CD14-positive monocyte (primary cell): ENCODE measurements at regions not wholly inside any gene's neighbourhood (a gene's known extent, or its start where the extent isn't known, plus 50 kb on each side); places are given as distances from the start of the nearest gene placed in this dataset.
"Not testable (repeated sequence)": the region's sequence is repeated elsewhere in the genome, so short reads cannot be mapped to it uniquely, and the experiment has no call there.

Experiments
- DNase-seq, 3 donors: peaks; one replicate each; pipeline ENCODE4 v3.0.0-alpha.2; 2011 to 2022
- H2AFZ ChIP-seq: 2 replicates; pipeline ENCODE4 v1.6.0; 2012; ENCODE audit warnings: mild to moderate bottlenecking, low read depth, low read length, inconsistent platforms; ENCODE audit not compliant: insufficient read depth, poor library complexity, severe bottlenecking
- H3K27ac ChIP-seq, 2 donors: 1 replicate in 1 of 2; 2 replicates in 1 of 2; pipeline ENCODE4 v1.5.1; 2012 to 2013; ENCODE audit warnings: low read length in 2 of 2, control low read depth in 1 of 2, inconsistent platforms in 1 of 2, low read depth in 1 of 2, mild to moderate bottlenecking in 1 of 2
- H3K27me3 ChIP-seq, 2 donors: one replicate each; pipeline versions ENCODE4 v1.6.0 to v1.6.1; 2011 to 2013; ENCODE audit warnings: low read length in 2 of 2; ENCODE audit not compliant: control insufficient read depth in 2 of 2, insufficient read depth in 2 of 2
- H3K36me3 ChIP-seq, 2 donors: replicated peaks in 1 of 2; 1 replicate in 1 of 2; 2 replicates in 1 of 2; pipeline versions ENCODE4 v1.5.1 to v1.6.1; 2012 to 2013; ENCODE audit warnings: low read length in 2 of 2, control low read depth in 1 of 2, inconsistent platforms in 1 of 2, mild to moderate bottlenecking in 1 of 2; ENCODE audit not compliant: insufficient read depth in 2 of 2, control insufficient read depth in 1 of 2
- H3K4me1 ChIP-seq, 2 donors: 1 replicate in 1 of 2; 2 replicates in 1 of 2; pipeline versions ENCODE4 v1.5.1 to v1.6.1; 2012 to 2013; ENCODE audit warnings: low read length in 2 of 2, control low read depth in 1 of 2, inconsistent platforms in 1 of 2, mild to moderate bottlenecking in 1 of 2, moderate library complexity in 1 of 2; ENCODE audit not compliant: insufficient read depth in 2 of 2, control insufficient read depth in 1 of 2
- H3K4me2 ChIP-seq: replicated peaks from 2 replicates; pipeline ENCODE3; 2012; ENCODE audit warnings: low read length, moderate library complexity, mild to moderate bottlenecking; ENCODE audit not compliant: poor library complexity, severe bottlenecking; ENCODE audit errors: extremely low read depth
- H3K4me3 ChIP-seq, 3 experiments: fragments of 200-600 bp in 1 of 3; sonication (generic) in 1 of 3; replicated peaks in 1 of 3; 1 replicate in 2 of 3; 2 replicates in 1 of 3; pipeline ENCODE4 v1.5.1; 2011 to 2013; ENCODE audit warnings: low read length in 3 of 3, mild to moderate bottlenecking in 3 of 3, control low read depth in 2 of 3, low read depth in 2 of 3, inconsistent platforms in 1 of 3, moderate library complexity in 1 of 3
- H3K79me2 ChIP-seq: 2 replicates; pipeline ENCODE4 v1.6.0; 2012; ENCODE audit warnings: mild to moderate bottlenecking, control low read depth, inconsistent platforms, low read length, moderate library complexity; ENCODE audit not compliant: insufficient read depth
- H3K9ac ChIP-seq: 2 replicates; pipeline ENCODE4 v1.6.0; 2017; ENCODE audit warnings: low read length, mild to moderate bottlenecking; ENCODE audit not compliant: insufficient read depth, poor library complexity, severe bottlenecking
- H3K9me3 ChIP-seq, 2 donors: replicated peaks in 1 of 2; 1 replicate in 1 of 2; 2 replicates in 1 of 2; pipeline versions ENCODE4 v1.5.1 to v1.6.1; 2012 to 2013; ENCODE audit warnings: low read length in 2 of 2, control low read depth in 1 of 2; ENCODE audit not compliant: control insufficient read depth in 1 of 2, insufficient read depth in 1 of 2
- H4K20me1 ChIP-seq: 2 replicates; pipeline ENCODE4 v1.6.0; 2012; ENCODE audit warnings: mild to moderate bottlenecking, low read length, control low read depth, moderate library complexity; ENCODE audit not compliant: insufficient read depth
- H3K27ac Mint-ChIP-seq, 7 donors: one replicate each; pipeline ENCODE4 v1.8.0; 2020; ENCODE audit warnings: mild to moderate bottlenecking in 7 of 7, mixed read lengths in 7 of 7, moderate library complexity in 6 of 7, inconsistent platforms in 2 of 7
- H3K27me3 Mint-ChIP-seq, 3 donors: one replicate each; pipeline ENCODE4 v1.8.0; 2021 to 2022; ENCODE audit warnings: low read depth in 3 of 3, mild to moderate bottlenecking in 3 of 3, mixed read lengths in 3 of 3, moderate library complexity in 3 of 3, inconsistent platforms in 1 of 3
- H3K36me3 Mint-ChIP-seq, 2 donors: one replicate each; pipeline ENCODE4 v1.8.0; 2020; ENCODE audit warnings: mixed read lengths in 2 of 2, inconsistent platforms in 1 of 2, mild to moderate bottlenecking in 1 of 2
- H3K4me1 Mint-ChIP-seq: one replicate; pipeline ENCODE4 v1.8.0; 2020; ENCODE audit warnings: mild to moderate bottlenecking, mixed read lengths
- H3K4me3 Mint-ChIP-seq, 2 donors: one replicate each; pipeline ENCODE4 v1.8.0; 2020; ENCODE audit warnings: mild to moderate bottlenecking in 2 of 2, mixed read lengths in 2 of 2, moderate library complexity in 1 of 2
- H3K9me3 Mint-ChIP-seq, 7 donors: one replicate each; pipeline ENCODE4 v1.8.0; 2020 to 2022; ENCODE audit warnings: mixed read lengths in 7 of 7, mild to moderate bottlenecking in 6 of 7, moderate library complexity in 6 of 7, inconsistent platforms in 2 of 7
- WGBS: methylation state at CpG from one replicate; pipeline ENCODE4 v1.1.5; 2013; ENCODE audit warnings: missing lambda C conversion rate; ENCODE audit not compliant: insufficient coverage; 5-methylcytosine and 5-hydroxymethylcytosine counted together
- intact Hi-C, 2 donors: fragments of 100-400 bp; cut with micrococcal nuclease; formaldehyde crosslinking; loops; one replicate each; pipeline versions ENCODE4 v1.15.0 to v1.15.1; 2023

DNA sequence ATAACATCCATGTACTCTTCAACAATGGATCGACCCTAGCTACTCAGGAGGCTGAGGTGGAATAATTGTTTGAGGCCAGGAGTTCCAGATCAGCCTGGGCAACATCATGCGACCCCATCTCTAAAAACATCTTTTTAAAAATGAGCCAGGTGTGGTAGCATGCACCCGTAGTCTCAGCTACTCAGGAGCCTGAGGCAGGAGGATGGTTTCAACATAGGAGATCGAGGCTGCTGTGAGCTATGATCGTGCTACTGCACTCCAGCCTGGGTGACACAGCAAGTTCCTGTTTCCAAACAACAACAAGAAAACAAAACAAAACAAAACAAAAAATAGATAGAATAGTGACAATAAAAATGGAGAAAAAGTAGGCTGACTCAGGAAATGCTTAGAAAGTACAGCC, 138.3 kb downstream of the POTEM start:
- DNase-seq, intact Hi-C loops, H3K27ac Mint-ChIP-seq, H3K4me3 ChIP-seq, H3K9me3 Mint-ChIP-seq, H3K36me3 Mint-ChIP-seq, H3K4me1 Mint-ChIP-seq, H3K79me2 ChIP-seq, H3K27me3 ChIP-seq, H3K4me3 Mint-ChIP-seq, H3K4me1 ChIP-seq, H3K36me3 ChIP-seq, H3K4me2 ChIP-seq, H2AFZ ChIP-seq, H3K27me3 Mint-ChIP-seq, H3K9me3 ChIP-seq, H3K9ac ChIP-seq, H3K27ac ChIP-seq, H4K20me1 ChIP-seq: not testable (repeated sequence)
- WGBS, result 83% methylated on average over 1 of the region's 5 CpGs

DNA sequence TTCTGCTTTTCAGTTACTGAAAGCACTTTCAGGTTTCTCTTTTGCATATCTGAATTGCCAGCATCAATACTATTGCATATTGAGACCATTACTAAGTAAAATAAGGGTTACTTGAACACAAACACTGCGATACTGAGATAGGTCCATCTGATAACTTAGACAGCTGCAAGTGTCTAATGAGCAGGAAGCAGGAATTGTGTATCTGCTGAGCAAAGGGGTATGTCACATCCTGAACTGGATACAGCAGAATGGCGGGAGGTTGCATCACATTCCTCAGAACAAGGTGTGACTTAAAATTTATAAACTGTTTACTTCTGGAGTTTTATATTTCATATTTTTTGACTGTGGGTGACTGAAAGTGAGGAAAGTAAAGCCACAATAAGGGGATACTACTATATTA, 142.7 kb downstream of the POTEM start:
- H3K4me2 ChIP-seq, H3K4me3 ChIP-seq, H3K36me3 Mint-ChIP-seq, H3K4me1 ChIP-seq, intact Hi-C loops, H3K27ac Mint-ChIP-seq, H3K36me3 ChIP-seq, DNase-seq, H2AFZ ChIP-seq, H3K27me3 ChIP-seq, H3K9ac ChIP-seq, H3K4me1 Mint-ChIP-seq, H3K9me3 ChIP-seq, H3K79me2 ChIP-seq, H3K9me3 Mint-ChIP-seq, H3K4me3 Mint-ChIP-seq, H3K27ac ChIP-seq, H4K20me1 ChIP-seq, H3K27me3 Mint-ChIP-seq: not testable (repeated sequence)
- WGBS, result no CpG with 5 or more reads among the region's 2 CpGs

DNA sequence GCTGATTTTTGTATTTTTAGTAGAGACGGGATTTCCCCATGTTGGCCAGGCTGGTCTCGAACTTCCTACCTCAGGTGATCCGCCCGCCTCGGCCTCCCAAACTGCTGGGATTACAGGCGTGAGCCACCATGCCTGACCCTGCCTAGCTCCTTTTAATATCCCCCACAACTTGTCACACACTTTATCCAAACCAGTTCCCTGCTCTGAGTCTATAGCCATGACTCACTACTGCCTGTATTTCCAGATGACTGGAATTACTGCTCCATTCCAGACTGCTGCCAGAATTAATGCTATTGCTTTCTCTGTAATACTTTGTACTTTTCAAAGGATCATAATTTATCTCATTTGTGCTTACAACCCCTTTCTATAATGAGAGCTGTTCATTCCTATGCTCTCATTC, 153.1 kb downstream of the POTEM start:
- H3K9me3 Mint-ChIP-seq, DNase-seq, H3K79me2 ChIP-seq, H3K27me3 Mint-ChIP-seq, H3K4me1 Mint-ChIP-seq, H4K20me1 ChIP-seq, H3K9ac ChIP-seq, H3K4me3 Mint-ChIP-seq, H3K36me3 Mint-ChIP-seq, H3K4me1 ChIP-seq, H3K9me3 ChIP-seq, intact Hi-C loops, H3K27me3 ChIP-seq, H3K36me3 ChIP-seq, H3K4me3 ChIP-seq, H3K4me2 ChIP-seq, H3K27ac ChIP-seq, H3K27ac Mint-ChIP-seq, H2AFZ ChIP-seq: not testable (repeated sequence)
- no CpG with 5 or more reads among the region's 6 CpGs for WGBS

DNA sequence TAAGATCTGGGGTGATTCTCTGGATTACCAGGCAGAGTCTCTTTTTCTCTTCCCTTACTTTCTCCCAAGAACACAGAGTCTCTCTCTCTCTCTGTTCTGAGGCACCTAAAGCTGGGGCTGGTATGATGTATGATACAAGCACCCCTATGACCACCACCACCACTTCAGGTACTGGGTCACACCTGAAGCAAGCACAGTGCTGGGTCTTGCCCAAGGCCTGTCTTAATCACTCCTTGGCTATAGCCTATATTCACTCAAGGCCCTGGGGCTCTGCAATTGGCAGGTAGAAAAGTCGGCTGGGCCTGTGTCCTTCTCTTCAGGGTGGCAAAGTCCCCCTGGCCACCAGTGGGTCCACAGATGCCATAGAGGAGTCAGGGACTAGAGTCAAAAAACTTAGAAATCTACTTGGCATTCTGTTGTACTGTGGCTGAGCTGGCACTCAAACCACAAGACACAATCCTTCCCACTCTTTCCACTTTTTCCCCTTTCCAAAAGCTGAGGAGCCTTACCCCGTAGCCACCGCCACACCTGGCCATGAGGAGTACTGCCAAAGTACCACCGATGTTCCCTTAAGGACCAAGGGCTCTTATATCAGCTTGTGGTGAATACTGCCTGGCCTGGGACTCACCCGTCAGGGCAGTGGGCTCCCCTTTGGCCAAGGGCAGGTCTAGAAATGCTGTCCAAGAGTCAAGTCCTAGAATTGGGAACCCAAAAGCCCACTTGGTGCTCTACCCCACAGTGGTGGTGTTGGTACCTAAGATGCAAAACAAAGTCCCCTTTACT, 159.2 kb downstream of the POTEM start:
- H3K36me3 Mint-ChIP-seq, H2AFZ ChIP-seq, H3K9me3 Mint-ChIP-seq, H3K27ac ChIP-seq, H3K4me1 Mint-ChIP-seq, H3K27ac Mint-ChIP-seq, H3K27me3 ChIP-seq, H4K20me1 ChIP-seq, H3K4me2 ChIP-seq, H3K79me2 ChIP-seq, H3K27me3 Mint-ChIP-seq, H3K4me1 ChIP-seq, intact Hi-C loops, DNase-seq, H3K9me3 ChIP-seq, H3K9ac ChIP-seq, H3K4me3 ChIP-seq, H3K4me3 Mint-ChIP-seq, H3K36me3 ChIP-seq: not testable (repeated sequence)
- WGBS, result 94% methylated on average over 3 of the region's 5 CpGs
